Gastroesophageal sphincter (tissue), 3 donors: ENCODE measurements at regions not wholly inside any gene's neighbourhood (a gene's known extent, or its start where the extent isn't known, plus 50 kb on each side); places are given as distances from the start of the nearest gene placed in this dataset.

Source experiments
- CTCF ChIP-seq, 4 experiments: fragments of 200-600 bp in 2 of 4; fragments of 450-650 bp in 2 of 4; sonication (generic) in 1 of 4; IDR thresholded peaks; one replicate each; pipeline ENCODE4 v1.5.1; 2017 to 2019; ENCODE audit warnings: antibody characterized with exemption in 4 of 4, mild to moderate bottlenecking in 2 of 4, moderate library complexity in 2 of 4
- EP300 ChIP-seq: sonication (generic); formaldehyde crosslinking; IDR thresholded peaks from one replicate; pipeline ENCODE4 v1.6.1; 2017; ENCODE audit warnings: antibody characterized with exemption, mild to moderate bottlenecking
- POLR2A ChIP-seq, 2 donors: fragments of 450-650 bp; IDR thresholded peaks; one replicate each; pipeline ENCODE4 v1.6.1; 2017; ENCODE audit warnings: antibody characterized with exemption in 2 of 2, mild to moderate bottlenecking in 2 of 2, moderate library complexity in 1 of 2
- POLR2AphosphoS5 ChIP-seq: sonication (generic); formaldehyde crosslinking; IDR thresholded peaks from one replicate; pipeline ENCODE4 v1.6.1; 2017; ENCODE audit warnings: antibody characterized with exemption

- TF ChIP-seq CTCF (IDR thresholded peaks at IDR 0.05) (no peak), POLR2A (IDR thresholded peaks at IDR 0.05) (no peak), POLR2AphosphoS5 (no peak), EP300 (no peak)
Observed at GRCh38 chr2:235149240-235149659, 197.4 kb downstream of the SH3BP4 start.
